Fibroblast of mammary gland (primary cell): ENCODE measurements at regions not wholly inside any gene's neighbourhood (a gene's known extent, or its start where the extent isn't known, plus 50 kb on each side); places are given as distances from the start of the nearest gene placed in this dataset.
"Not testable (repeated sequence)": the region's sequence is repeated elsewhere in the genome, so short reads cannot be mapped to it uniquely, and the experiment has no call there.

Experiments used
- DNase-seq: peaks from one replicate; pipeline ENCODE4 v3.0.0-alpha.2; 2010; ENCODE audit warnings: low read depth
- H3K4me3 ChIP-seq: 2 replicates; pipeline ENCODE4 v1.5.1; 2011; ENCODE audit warnings: low read depth, mild to moderate bottlenecking, low read length, moderate library complexity; ENCODE audit not compliant: control insufficient read depth
- CTCF ChIP-seq: conservative IDR thresholded peaks from 2 replicates; pipeline ENCODE4 v1.5.1; 2011; ENCODE audit warnings: low read depth, low read length, inconsistent platforms; ENCODE audit not compliant: control insufficient read depth, insufficient read depth

GRCh38 chr2:209125291-209125690 lies 298.6 kb upstream of the MAP2 start:
- no peak for TF ChIP-seq CTCF
- no peak for DNase-seq
- H3K4me3 ChIP-seq = no peak overlapping the region

GRCh38 chr2:209138079-209138478 lies 285.8 kb upstream of the MAP2 start:
- H3K4me3 ChIP-seq = no peak overlapping the region
- no peak for DNase-seq
- TF ChIP-seq CTCF = no peak

GRCh38 chr2:209141142-209141541 lies 282.7 kb upstream of the MAP2 start:
- no peak overlapping the region for H3K4me3 ChIP-seq
- TF ChIP-seq CTCF = no peak
- no peak for DNase-seq

- DNase-seq = no peak
- no peak overlapping the region for H3K4me3 ChIP-seq
- TF ChIP-seq CTCF = no peak
These were observed 282.0 kb upstream of the MAP2 start for GRCh38 chr2:209141818-209142217.

GRCh38 chr2:209145220-209145691 lies 278.6 kb upstream of the MAP2 start:
- not testable (repeated sequence) for H3K4me3 ChIP-seq, DNase-seq

GRCh38 chr2:209145941-209146681 lies 277.7 kb upstream of the MAP2 start:
- no peak for TF ChIP-seq CTCF
- H3K4me3 ChIP-seq = no peak overlapping the region
- DNase-seq = no peak

GRCh38 chr2:209146682-209147320 lies 277.0 kb upstream of the MAP2 start:
- H3K4me3 ChIP-seq = no peak overlapping the region
- no peak for DNase-seq
- TF ChIP-seq CTCF = no peak
